Skeletal muscle tissue (tissue), 3 donors: ENCODE measurements at regions not wholly inside any gene's neighbourhood (a gene's known extent, or its start where the extent isn't known, plus 50 kb on each side); places are given as distances from the start of the nearest gene placed in this dataset.

Experiments used
- H3K27ac ChIP-seq: one replicate; pipeline ENCODE4 v1.7.0; 2013; ENCODE audit warnings: mild to moderate bottlenecking, low read depth, low read length, inconsistent platforms
- H3K27me3 ChIP-seq, 3 donors: one replicate each; pipeline ENCODE4 v1.7.0; 2013; ENCODE audit warnings: low read length in 3 of 3; ENCODE audit not compliant: control insufficient read depth in 3 of 3, insufficient read depth in 3 of 3
- H3K36me3 ChIP-seq, 3 donors: one replicate each; pipeline ENCODE4 v1.7.0; 2013; ENCODE audit warnings: low read length in 3 of 3; ENCODE audit not compliant: control insufficient read depth in 3 of 3, insufficient read depth in 3 of 3
- H3K4me1 ChIP-seq, 3 donors: one replicate each; pipeline ENCODE4 v1.7.0; 2013; ENCODE audit warnings: low read length in 3 of 3, mild to moderate bottlenecking in 3 of 3; ENCODE audit not compliant: control insufficient read depth in 3 of 3, insufficient read depth in 3 of 3
- H3K4me3 ChIP-seq, 3 donors: one replicate each; pipeline ENCODE4 v1.7.0; 2013; ENCODE audit warnings: low read length in 3 of 3
- H3K9ac ChIP-seq, 3 donors: one replicate each; pipeline ENCODE4 v1.7.0; 2013; ENCODE audit warnings: low read length in 3 of 3, mild to moderate bottlenecking in 3 of 3, moderate library complexity in 2 of 3, low read depth in 1 of 3
- H3K9me3 ChIP-seq, 3 donors: one replicate each; pipeline ENCODE4 v1.7.0; 2013; ENCODE audit warnings: low read length in 3 of 3; ENCODE audit not compliant: control insufficient read depth in 3 of 3
- donor health status: Osteomylitis.

DNA sequence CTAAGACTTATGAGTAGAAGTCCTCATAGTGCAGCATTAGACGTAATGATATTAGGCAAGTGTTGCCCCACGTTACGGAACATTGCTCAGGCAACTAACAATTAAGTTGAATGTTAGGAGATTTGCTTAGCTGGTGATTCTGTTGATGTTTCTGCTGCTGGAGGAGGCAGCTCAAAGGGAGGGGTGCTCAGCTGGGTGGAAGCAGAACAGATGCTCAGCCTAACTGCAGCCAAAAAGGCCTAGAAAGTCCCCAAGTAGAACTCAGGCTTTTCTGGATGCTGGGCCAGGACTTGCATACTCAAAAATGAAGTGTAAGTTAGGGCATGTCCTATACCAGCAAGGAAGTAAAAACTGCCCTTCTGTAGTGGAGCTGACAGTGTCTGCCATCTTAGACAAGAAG is 201.4 kb downstream of the ADRA2A start:
- H3K4me3 ChIP-seq = no peak overlapping the region
- no peaks in the 10 kb centered on the region for H3K9me3 ChIP-seq
- H3K9ac ChIP-seq = no peak overlapping the region
- H3K4me1 ChIP-seq = peaks cover 0 to 3% (median 0%) of the 10 kb centered on the region in 3 donors
- no peaks in the 10 kb centered on the region for H3K36me3 ChIP-seq
- H3K27ac ChIP-seq = no peak overlapping the region
- peaks cover 0 to 2% (median 0%) of the 10 kb centered on the region in 3 donors for H3K27me3 ChIP-seq

DNA sequence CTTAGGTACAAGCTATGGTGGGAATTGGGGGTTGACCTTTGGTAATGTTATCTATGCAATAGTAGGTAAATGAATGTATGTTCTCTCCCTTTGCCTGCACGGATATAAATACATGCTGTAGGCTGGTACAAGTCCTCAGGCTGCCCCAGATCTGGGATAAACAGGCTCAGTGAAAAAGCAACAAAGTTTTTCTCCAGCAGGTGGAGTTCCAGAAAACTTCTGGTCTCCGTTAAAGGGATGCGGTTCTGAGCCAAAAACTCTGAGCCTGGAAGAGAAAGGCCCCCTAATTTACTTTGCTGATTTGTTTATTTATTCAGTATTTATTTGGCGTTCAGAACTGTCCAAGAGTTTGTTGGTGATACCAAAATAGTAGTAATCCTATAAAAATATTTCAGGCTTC is 204.7 kb downstream of the ADRA2A start:
- H3K27ac ChIP-seq = no peak overlapping the region
- no peak overlapping the region for H3K4me3 ChIP-seq

DNA sequence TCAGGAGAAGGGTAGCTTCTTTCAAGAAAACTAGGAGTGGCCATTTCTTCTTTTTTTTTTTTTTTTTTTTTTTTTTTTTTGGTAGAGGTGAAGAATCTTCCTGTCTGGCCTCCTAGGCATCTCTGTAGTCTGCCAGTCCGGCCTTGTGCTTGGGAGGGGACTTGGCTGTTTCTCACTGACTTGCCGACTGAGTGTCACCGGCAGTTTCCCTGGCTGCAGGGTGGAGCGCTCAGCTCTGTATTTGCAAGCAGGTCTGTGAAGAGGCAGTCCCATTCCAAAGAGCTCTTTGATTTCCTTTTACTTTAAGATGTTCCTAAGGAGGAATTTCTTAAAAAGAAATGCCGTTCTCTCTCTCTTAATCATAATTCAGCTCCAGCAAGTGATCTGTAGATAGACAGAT is 212.6 kb downstream of the ADRA2A start:
- no peak overlapping the region for H3K4me3 ChIP-seq
- no peaks in the 10 kb centered on the region for H3K36me3 ChIP-seq
- no peak overlapping the region for H3K27ac ChIP-seq
- H3K4me1 ChIP-seq = no peaks in the 10 kb centered on the region
- no peaks in the 10 kb centered on the region for H3K9me3 ChIP-seq
- no peaks in the 10 kb centered on the region for H3K27me3 ChIP-seq
- H3K9ac ChIP-seq = no peak overlapping the region

More for the DNA sequence above, 204.7 kb downstream of the ADRA2A start:
- Histone ChIP-seq H3K9me3 (no peaks in the 10 kb centered on the region), H3K36me3 (no peaks in the 10 kb centered on the region), H3K9ac (no peak overlapping the region), H3K4me1 (peaks cover 0 to 3% (median 0%) of the 10 kb centered on the region in 3 donors), H3K27me3 (peaks cover 0 to 2% (median 0%) of the 10 kb centered on the region in 3 donors)

DNA sequence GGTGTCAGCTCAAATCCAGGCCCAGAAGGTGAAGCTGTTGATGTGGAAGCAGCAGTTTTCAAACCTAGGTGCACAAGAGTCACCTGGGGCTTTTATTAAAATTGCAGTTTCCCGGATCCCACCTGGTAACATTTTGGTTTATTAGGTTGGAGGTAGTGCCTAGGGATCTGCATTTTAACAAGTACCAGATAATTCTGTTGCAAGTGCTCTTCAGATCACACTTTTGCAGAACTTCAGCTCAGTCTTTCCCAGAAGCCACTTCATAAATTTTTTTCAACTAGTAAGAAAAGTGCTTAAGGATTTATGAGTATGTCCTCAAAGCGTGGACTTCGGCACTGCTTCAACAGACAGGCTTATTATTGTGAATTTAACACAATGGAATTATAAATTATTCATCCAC is 213.8 kb downstream of the ADRA2A start:
- no peaks in the 10 kb centered on the region for H3K27me3 ChIP-seq
- no peaks in the 10 kb centered on the region for H3K4me1 ChIP-seq
- H3K36me3 ChIP-seq = no peaks in the 10 kb centered on the region
- H3K9ac ChIP-seq = no peak overlapping the region
- H3K27ac ChIP-seq = no peak overlapping the region
- H3K4me3 ChIP-seq = no peak overlapping the region
- H3K9me3 ChIP-seq = no peaks in the 10 kb centered on the region

DNA sequence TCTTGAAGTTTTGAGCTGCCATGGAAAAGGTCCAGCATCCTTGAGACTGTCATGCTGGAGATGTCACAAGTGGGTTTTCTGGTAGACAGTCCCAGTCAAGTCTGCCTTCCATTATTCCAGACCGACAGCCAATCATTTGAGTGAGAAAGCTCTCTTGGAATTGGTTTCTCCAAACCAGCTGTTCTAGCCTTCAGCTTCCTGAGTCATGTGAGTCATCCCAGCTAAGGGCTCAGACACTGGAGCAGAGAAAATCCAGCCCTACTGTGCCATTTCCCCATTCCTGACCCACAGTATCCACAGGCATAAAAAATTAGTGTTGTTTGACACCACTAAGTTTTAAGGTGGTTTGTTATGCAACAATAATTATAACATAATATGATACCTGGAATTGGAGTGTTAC is 219.0 kb downstream of the ADRA2A start:
- H3K36me3 ChIP-seq = no peaks in the 10 kb centered on the region
- no peak overlapping the region for H3K9ac ChIP-seq
- no peaks in the 10 kb centered on the region for H3K4me1 ChIP-seq
- no peaks in the 10 kb centered on the region for H3K27me3 ChIP-seq
- no peak overlapping the region for H3K27ac ChIP-seq
- H3K9me3 ChIP-seq = no peaks in the 10 kb centered on the region
- no peak overlapping the region for H3K4me3 ChIP-seq

DNA sequence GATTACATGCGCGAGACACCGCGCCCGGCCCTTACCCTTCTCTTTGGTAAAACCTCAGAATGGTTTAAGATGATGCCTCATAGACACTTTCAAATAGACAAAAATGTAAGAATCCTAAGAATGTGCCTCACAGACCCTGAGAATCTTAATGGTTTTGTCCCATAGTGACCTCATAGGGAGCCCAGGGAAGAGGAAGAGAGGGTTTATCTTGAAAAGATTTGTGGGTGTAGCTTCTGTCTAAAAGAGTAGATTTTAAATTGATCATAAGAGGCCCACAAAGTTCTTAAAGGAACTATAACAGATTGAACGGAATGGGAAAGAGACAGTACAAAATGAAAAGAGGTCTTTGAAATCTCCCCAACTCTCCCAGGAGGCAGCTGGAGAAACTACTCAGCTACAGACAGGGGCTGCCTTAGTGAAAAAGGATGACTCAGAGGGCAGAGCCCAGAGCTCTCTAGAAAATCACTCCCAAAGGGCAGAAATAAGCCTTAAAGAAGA is 220.6 kb downstream of the ADRA2A start:
- Histone ChIP-seq H3K9ac (no peak overlapping the region), H3K4me3 (no peak overlapping the region), H3K4me1 (no peaks in the 10 kb centered on the region), H3K27me3 (no peaks in the 10 kb centered on the region), H3K36me3 (no peaks in the 10 kb centered on the region), H3K9me3 (no peaks in the 10 kb centered on the region), H3K27ac (peak overlapping the region; percentile 31)

DNA sequence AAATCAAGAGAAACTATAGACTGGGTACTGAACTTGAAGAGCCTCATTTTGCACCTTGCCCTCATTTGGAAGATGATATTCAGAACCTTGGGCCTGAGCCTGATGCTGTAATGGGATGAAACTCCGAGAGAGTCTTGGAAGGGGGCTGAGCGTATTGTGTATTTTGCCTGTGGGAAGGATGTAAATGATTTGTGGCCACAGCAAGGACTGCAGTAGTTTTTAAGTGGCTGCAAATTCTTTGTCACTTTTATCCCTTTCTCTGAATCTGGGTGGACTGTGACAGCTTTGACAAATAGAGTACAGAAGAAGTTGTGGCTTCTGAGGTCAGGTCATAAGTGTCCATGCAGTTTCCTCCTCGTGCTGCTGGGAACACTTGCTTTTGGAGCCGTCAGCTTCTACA is 221.2 kb downstream of the ADRA2A start:
- H3K4me3 ChIP-seq = no peak overlapping the region
- H3K4me1 ChIP-seq = no peaks in the 10 kb centered on the region
- H3K27ac ChIP-seq = peak overlapping the region; percentile 31
- H3K27me3 ChIP-seq = no peaks in the 10 kb centered on the region
- H3K36me3 ChIP-seq = no peaks in the 10 kb centered on the region
- no peaks in the 10 kb centered on the region for H3K9me3 ChIP-seq
- H3K9ac ChIP-seq = no peak overlapping the region

DNA sequence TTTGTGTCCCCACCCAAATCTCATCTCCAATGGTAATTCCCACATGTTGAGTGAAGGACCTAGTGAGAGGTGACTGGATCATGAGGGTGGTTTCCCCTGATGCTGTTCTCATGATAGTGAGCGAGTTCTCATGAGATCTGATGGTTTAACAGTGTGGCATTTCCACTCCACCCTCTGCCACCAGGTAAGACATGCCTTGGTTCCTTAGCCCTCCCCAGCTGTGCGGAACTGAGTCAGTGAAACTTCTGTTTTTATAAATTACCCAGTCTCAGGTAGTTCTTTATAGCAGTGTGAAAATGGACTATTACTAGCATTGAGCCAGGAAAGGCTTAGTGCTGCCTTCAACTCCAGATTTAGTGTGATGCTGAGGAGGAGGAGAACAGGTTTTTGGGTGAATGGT is 222.2 kb downstream of the ADRA2A start:
- Histone ChIP-seq H3K9ac (no peak overlapping the region), H3K36me3 (no peaks in the 10 kb centered on the region), H3K27me3 (no peaks in the 10 kb centered on the region), H3K9me3 (no peaks in the 10 kb centered on the region), H3K27ac (no peak overlapping the region), H3K4me1 (no peaks in the 10 kb centered on the region), H3K4me3 (no peak overlapping the region)

DNA sequence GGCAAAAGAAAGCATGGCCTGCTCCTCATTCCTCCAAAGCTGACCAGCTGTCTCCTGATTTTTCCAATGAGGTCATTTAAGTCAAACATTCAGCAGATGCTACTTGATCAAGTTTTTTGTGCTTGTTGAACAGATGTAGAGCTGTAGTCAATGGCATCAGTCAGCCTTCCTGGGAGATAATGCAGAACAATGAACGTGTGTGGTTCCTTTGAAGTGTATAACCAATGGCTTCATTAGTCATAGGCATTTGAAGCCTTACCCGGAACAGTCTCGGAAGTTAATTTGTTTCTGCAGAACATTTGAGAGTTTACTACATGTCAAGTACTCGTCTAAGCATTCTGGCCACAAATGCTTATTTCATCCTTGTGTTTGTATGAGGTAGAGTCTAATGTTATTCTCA is 227.1 kb downstream of the ADRA2A start:
- H3K27ac ChIP-seq = no peak overlapping the region

DNA sequence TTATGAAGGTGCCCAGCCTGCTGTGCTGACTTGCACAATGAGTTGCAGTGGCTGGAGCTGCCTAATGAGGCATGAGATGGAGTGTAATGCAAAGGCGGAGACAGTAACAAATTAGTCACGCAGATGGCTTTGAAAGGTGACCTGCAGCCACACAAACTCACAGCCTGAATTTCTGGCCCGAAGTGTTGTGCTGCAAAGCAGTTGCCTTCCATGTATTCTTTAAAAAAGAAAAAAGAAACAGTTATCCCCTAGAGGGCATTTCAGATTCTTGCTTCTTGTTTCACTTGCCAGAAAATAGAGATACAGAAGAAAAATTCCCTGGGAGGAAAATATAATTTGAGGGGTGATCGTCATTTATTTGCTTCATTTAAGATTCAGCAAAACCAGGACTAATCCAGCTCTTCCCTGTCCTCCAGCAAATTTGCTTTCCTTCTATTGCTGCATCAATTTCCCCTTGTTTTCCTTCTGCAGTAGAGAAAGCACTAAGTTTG is 239.9 kb downstream of the ADRA2A start:
- Histone ChIP-seq H3K4me3 (peak overlapping the region in 1 of 3 donors; percentile 38), H3K9ac (no peak overlapping the region), H3K36me3 (no peaks in the 10 kb centered on the region), H3K4me1 (no peaks in the 10 kb centered on the region), H3K27ac (no peak overlapping the region), H3K9me3 (no peaks in the 10 kb centered on the region), H3K27me3 (no peaks in the 10 kb centered on the region)

More for the DNA sequence above, 227.1 kb downstream of the ADRA2A start:
- Histone ChIP-seq H3K9me3 (peaks cover 0 to 2% (median 0%) of the 10 kb centered on the region in 3 donors), H3K27me3 (no peaks in the 10 kb centered on the region), H3K36me3 (no peaks in the 10 kb centered on the region), H3K4me1 (no peaks in the 10 kb centered on the region), H3K4me3 (no peak overlapping the region), H3K9ac (no peak overlapping the region)
